Activated T-helper 17 cell treated with anti-CD3 and anti-CD28 coated beads, Interleukin-2, amount 50 U/mL, for 72 hours (primary cell): ENCODE measurements at regions not wholly inside any gene's neighbourhood (a gene's known extent, or its start where the extent isn't known, plus 50 kb on each side); places are given as distances from the start of the nearest gene placed in this dataset.

Experiments used
- ATAC-seq: fragments of 150-1000 bp; cut with Tn5 transposase; replicated peaks from 2 replicates; pipeline ENCODE4 v1.10.0; 2021; ENCODE audit warnings: mild to moderate bottlenecking, moderate library complexity
- H3K27ac Mint-ChIP-seq: one replicate; pipeline ENCODE4 v1.8.0; 2022; ENCODE audit warnings: mixed read lengths
- H3K27me3 Mint-ChIP-seq: one replicate; pipeline ENCODE4 v1.8.0; 2022; ENCODE audit warnings: mixed read lengths
- H3K36me3 Mint-ChIP-seq: one replicate; pipeline ENCODE4 v1.8.0; 2022; ENCODE audit warnings: low read depth, mild to moderate bottlenecking, mixed read lengths
- H3K4me1 Mint-ChIP-seq: one replicate; pipeline ENCODE4 v1.8.0; 2022; ENCODE audit warnings: mixed read lengths
- H3K4me3 Mint-ChIP-seq: one replicate; pipeline ENCODE4 v1.8.0; 2022; ENCODE audit warnings: mild to moderate bottlenecking, mixed read lengths
- H3K9me3 Mint-ChIP-seq: one replicate; pipeline ENCODE4 v1.8.0; 2022; ENCODE audit warnings: mixed read lengths

DNA sequence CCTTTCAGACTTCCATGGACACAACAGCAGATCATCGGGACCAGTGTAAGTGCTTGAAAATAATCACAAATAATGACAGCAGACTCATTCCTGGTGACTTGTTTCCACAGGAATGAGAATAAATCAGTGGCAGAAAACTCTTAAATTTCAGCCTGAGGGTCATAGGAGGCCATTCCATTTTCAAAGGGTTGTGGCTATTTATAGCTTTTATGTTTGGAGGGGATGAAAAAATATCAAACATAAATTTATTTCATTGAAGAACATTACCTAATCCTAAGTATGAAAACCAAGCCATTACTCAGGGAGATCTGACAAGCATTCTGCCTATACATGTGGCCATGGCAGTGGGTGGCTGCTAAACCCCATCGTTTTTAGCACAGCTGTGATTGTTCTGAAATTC, 173.6 kb upstream of the CNR1 start:
- no peak overlapping the region for H3K4me3 Mint-ChIP-seq
- H3K36me3 Mint-ChIP-seq: no peaks in the 10 kb centered on the region
- H3K9me3 Mint-ChIP-seq: no peaks in the 10 kb centered on the region
- no peak for ATAC-seq
- H3K27ac Mint-ChIP-seq: no peak overlapping the region
- H3K27me3 Mint-ChIP-seq: no peaks in the 10 kb centered on the region
- H3K4me1 Mint-ChIP-seq: no peaks in the 10 kb centered on the region

DNA sequence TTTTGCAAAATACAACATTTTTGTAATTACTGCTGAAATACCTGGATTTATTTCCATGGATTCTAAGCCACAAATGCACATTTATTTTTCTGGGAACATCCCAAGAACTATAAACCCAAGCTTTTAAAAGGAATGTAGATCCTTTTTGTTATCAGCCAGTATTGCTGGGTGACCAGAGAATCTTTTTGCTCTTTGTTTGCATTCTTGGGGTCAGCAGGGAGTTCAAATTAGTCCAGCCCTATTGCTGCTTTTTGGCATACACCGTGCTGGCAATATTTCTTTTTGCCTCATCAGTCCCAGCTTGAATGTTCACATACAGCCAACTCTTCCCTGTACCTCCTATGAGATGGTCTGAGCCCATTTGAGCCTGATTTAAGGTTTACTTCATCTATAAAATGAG, 155.2 kb upstream of the CNR1 start:
- peaks cover 31% of the 10 kb centered on the region for H3K27me3 Mint-ChIP-seq
- H3K27ac Mint-ChIP-seq: no peak overlapping the region
- no peaks in the 10 kb centered on the region for H3K36me3 Mint-ChIP-seq
- H3K9me3 Mint-ChIP-seq: no peaks in the 10 kb centered on the region
- no peak for ATAC-seq
- H3K4me3 Mint-ChIP-seq: no peak overlapping the region
- H3K4me1 Mint-ChIP-seq: no peaks in the 10 kb centered on the region

DNA sequence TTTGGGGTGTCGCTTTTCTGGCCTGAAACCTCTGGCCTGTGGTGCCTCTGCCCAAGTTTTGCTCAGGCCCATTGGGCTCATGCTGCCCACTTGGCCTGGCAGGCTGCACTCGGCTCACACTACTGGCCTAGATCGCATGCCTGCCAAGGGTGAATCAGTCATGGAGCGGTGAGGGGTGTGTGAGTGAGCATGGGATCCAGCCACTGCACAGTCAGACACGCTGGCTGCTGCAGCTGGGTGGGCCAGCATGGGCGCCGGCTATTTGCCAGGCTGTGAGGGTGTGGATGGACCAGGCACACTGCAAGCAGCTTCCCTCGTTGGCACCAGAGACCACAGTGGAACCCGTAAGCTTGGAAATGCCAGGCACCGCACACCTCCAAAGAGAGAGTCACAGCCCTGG, 145.4 kb upstream of the CNR1 start:
- Mint-ChIP-seq H3K36me3 (no peaks in the 10 kb centered on the region), H3K27me3 (peaks cover 18% of the 10 kb centered on the region), H3K4me3 (no peak overlapping the region), H3K27ac (no peak overlapping the region), H3K4me1 (no peaks in the 10 kb centered on the region), H3K9me3 (no peaks in the 10 kb centered on the region)
- no peak for ATAC-seq

DNA sequence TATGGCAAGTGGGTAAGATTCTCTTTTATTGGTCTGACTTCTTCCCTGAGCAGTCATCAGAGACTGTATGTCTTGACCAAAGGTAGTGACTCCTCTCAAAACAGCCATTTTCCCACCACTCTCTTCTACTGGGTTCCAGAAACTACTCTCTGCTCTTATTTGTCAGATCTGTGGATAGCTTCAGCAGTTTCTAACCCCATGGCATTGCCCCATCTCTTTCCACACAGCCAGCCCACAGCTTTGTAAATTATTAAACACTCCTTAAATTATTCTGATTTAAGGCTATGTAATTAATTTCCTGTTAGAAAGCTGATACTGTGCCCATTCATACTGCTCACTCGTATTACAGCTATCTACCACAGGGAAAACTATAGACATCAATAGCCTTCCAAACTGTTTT, 138.4 kb upstream of the CNR1 start:
- Mint-ChIP-seq H3K4me1 (no peaks in the 10 kb centered on the region), H3K27me3 (peaks cover 13% of the 10 kb centered on the region), H3K36me3 (no peaks in the 10 kb centered on the region), H3K9me3 (no peaks in the 10 kb centered on the region), H3K27ac (no peak overlapping the region), H3K4me3 (no peak overlapping the region)
- ATAC-seq: no peak

DNA sequence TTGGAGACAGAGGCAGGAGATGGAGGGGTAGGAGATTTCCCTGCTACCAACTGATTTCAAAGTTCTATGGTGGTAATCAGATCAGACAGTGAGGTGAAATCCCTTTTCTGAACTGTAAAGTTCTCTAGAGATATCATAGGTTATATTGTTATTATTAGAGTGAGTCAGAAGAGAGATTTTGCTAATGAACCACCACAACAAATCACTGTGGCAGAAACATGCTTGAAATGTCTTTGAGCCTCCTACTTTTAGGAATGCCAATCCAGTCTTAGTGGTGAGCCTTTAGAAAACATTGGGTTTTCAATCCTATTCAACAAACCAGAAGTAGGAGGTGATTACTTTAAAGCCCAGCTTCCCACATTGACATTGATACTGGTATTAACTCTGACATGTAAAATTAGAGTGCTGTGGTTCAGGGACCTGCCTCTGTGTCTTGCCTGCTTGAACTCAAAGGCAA, 136.7 kb upstream of the CNR1 start:
- Mint-ChIP-seq H3K4me3 (no peak overlapping the region), H3K9me3 (no peaks in the 10 kb centered on the region), H3K27me3 (peaks cover 6% of the 10 kb centered on the region), H3K27ac (no peak overlapping the region), H3K4me1 (no peaks in the 10 kb centered on the region), H3K36me3 (no peaks in the 10 kb centered on the region)
- no peak for ATAC-seq

DNA sequence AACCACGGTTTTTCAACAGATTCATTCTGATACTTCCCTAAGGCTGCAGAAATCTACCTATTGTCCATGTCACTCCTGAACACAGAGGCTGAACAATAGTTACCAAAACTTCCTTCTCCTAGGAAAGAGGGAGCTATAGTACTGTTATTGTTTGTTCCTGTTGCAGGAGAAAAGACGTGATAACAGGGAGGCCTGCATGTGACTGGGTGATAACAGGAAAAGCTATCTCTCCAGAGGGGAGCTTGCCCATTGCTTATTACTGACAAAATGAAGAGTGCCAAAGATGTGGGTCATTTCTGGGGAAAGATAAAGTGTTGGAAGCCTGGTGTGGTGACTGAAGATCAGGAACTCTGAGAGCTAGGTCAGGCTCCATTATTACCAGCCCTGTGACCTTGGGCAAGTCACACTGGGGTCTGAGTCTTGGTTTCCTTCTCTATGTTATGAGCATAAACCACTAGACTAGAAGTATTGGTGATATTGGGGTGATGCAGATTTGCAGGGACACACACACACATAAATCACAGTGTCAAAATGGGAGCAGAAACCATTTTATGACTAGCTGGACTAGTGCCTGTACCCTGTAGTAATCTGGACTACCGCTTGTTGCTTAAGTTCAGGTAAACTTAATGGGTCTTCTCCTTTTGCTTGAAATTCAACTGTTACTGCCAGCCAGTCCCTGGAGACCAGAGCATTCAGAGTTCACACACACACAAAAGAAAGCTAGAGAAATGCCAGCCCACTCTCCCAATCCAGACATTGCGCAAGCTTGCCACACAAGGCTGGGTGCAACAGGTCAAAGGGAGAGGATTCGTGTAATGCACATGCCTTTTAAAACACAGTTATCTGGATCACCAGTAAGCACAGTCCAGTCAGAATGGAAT, 136.0 kb upstream of the CNR1 start:
- Mint-ChIP-seq H3K4me3 (no peak overlapping the region), H3K36me3 (no peaks in the 10 kb centered on the region), H3K27ac (no peak overlapping the region), H3K9me3 (no peaks in the 10 kb centered on the region), H3K27me3 (peaks cover 6% of the 10 kb centered on the region), H3K4me1 (no peaks in the 10 kb centered on the region)
- no peak for ATAC-seq

DNA sequence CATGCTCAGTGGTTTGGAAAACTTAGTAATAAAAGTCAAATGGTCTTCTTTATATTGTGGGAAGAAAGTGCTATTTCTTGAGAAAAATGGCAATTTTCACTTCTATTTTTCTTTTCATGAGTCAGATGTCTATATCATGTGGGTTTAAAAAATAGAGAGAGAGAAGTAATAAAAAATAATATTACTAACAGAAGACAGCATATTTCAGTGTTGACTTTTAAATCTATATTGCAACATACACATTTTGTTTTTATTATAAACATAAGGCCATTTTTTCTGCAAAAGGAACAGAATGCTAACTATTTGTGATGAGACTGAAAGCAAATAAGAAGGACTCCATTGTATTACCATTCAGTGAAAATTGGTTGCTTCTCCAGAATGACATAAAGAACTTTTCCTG, 135.1 kb upstream of the CNR1 start:
- no peaks in the 10 kb centered on the region for H3K4me1 Mint-ChIP-seq
- H3K9me3 Mint-ChIP-seq: no peaks in the 10 kb centered on the region
- H3K4me3 Mint-ChIP-seq: no peak overlapping the region
- peaks cover 6% of the 10 kb centered on the region for H3K27me3 Mint-ChIP-seq
- no peaks in the 10 kb centered on the region for H3K36me3 Mint-ChIP-seq
- no peak for ATAC-seq
- no peak overlapping the region for H3K27ac Mint-ChIP-seq

DNA sequence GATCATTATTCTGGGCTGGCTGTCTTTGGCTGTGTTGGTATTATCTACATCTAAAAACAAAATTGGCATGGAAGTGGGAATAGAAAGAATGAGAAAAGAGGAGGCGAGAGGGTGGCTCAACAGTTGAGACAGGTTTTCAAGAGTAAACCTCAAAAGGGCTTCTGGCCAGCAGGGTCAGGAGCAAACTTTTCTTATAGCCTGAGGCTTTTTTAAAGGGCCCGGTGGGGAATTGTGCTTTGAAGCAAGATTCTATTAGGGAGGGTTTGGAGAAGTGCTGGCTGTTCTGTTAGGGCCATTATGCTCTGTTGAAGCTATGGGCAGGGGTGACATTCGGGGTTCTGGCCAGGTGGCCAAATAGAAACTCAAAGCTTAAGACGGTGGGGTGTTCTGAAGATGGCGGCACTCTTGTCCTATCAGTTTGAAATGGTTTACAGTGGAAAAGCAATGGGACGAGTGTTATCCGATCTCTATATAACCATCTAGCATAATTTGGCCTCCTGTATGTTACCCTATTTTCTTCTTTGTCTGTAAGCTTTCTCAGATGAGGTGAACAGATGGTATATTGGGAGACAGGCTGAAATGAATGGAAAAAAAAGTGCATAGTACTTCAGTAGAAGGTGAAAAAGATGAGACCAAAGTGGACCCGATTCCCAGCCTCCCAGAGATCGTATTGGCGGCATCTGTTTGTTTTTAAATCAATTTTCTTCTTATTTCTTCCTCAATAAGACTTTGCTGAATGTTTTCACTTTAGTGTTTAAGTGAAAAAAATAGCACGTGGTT, 132.1 kb upstream of the CNR1 start:
- H3K36me3 Mint-ChIP-seq: no peaks in the 10 kb centered on the region
- H3K4me1 Mint-ChIP-seq: no peaks in the 10 kb centered on the region
- peaks cover 5% of the 10 kb centered on the region for H3K27me3 Mint-ChIP-seq
- H3K27ac Mint-ChIP-seq: no peak overlapping the region
- H3K9me3 Mint-ChIP-seq: no peaks in the 10 kb centered on the region
- ATAC-seq: no peak
- no peak overlapping the region for H3K4me3 Mint-ChIP-seq

DNA sequence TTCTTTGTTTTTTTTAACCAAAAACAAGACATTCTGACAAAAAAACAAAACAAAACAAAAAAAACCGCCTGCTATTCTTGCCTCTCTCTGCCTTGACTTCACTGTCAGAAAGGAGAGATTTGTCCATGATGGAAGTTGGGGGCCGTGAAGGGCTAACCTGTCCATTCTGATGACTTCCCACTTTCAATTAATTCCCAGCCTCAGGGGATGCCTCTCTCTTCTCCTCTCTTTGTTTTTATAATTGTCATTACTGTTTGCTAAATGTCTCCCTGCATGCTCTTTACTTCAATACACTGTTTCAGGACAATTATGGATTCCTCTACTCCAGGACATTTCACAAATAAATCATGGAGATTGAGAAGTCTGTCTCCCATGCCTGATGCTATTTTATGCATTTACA, 130.5 kb upstream of the CNR1 start:
- Mint-ChIP-seq H3K27ac (no peak overlapping the region), H3K4me1 (no peaks in the 10 kb centered on the region), H3K9me3 (no peaks in the 10 kb centered on the region), H3K27me3 (peaks cover 8% of the 10 kb centered on the region), H3K4me3 (no peak overlapping the region), H3K36me3 (no peaks in the 10 kb centered on the region)
- no peak for ATAC-seq

DNA sequence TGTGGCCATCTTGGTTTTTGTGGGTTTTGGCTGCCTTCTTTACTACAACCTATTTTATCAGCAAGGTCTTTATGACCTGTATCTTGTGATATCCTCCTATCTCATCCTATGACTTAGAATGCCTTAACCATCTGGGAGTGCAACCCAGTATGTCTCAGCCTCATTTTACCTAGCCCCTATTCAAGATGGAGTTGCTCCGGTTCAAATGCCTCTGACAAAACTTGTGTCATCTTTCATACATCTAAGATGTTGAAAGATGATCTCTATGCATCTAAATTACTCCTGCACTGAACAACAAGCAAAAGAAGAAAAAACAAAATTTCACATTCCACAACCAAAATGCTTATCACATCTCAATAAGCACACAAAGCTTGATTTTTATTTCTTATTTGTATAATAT, 129.5 kb upstream of the CNR1 start:
- H3K9me3 Mint-ChIP-seq: peaks cover 3% of the 10 kb centered on the region
- H3K4me1 Mint-ChIP-seq: no peaks in the 10 kb centered on the region
- ATAC-seq: no peak
- H3K36me3 Mint-ChIP-seq: no peaks in the 10 kb centered on the region
- no peak overlapping the region for H3K4me3 Mint-ChIP-seq
- no peak overlapping the region for H3K27ac Mint-ChIP-seq
- peaks cover 13% of the 10 kb centered on the region for H3K27me3 Mint-ChIP-seq

DNA sequence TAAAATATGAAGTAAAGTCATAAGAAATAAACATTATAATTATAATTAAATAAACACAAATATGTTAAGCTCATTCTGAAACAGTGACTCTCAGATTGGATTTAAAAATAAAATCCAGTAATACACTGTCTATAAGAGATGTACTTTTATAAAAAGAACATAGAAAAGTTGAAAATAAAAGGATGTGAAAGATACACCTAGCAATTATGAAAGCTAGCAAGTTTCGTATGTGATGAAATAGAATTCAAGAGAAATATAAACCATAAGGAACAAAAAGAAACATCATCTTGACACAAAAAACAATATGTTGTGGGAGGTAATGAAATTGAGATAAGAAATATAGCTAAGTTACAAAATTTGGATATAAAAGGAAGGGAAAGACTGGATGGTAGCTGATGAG, 128.6 kb upstream of the CNR1 start:
- H3K36me3 Mint-ChIP-seq: no peaks in the 10 kb centered on the region
- H3K27ac Mint-ChIP-seq: no peak overlapping the region
- H3K4me3 Mint-ChIP-seq: no peak overlapping the region
- no peaks in the 10 kb centered on the region for H3K4me1 Mint-ChIP-seq
- H3K27me3 Mint-ChIP-seq: peaks cover 15% of the 10 kb centered on the region
- H3K9me3 Mint-ChIP-seq: peaks cover 5% of the 10 kb centered on the region
- no peak for ATAC-seq

DNA sequence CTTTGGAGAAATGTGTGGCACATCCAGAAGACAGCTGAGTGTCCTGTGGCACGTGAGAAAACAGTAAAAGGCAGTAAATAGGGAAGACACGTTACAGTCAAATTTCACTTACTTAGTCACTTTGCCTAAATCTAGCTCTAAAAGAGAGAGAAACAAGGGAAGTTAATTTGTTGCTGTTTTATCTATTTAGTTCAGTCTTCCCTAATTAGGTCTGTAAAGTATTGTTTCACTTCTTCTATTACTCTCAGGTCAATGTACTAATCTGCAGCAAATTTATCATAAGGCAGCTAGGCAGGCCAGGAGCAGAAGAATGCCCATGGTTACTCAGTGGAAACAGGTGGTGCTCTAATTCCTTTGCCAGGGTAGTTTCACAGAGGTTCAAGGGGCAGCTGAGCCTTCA, 124.3 kb upstream of the CNR1 start:
- H3K27ac Mint-ChIP-seq: no peak overlapping the region
- ATAC-seq: no peak
- H3K4me1 Mint-ChIP-seq: no peaks in the 10 kb centered on the region
- H3K9me3 Mint-ChIP-seq: peaks cover 12% of the 10 kb centered on the region
- H3K4me3 Mint-ChIP-seq: no peak overlapping the region
- peaks cover 28% of the 10 kb centered on the region for H3K27me3 Mint-ChIP-seq
- H3K36me3 Mint-ChIP-seq: no peaks in the 10 kb centered on the region

DNA sequence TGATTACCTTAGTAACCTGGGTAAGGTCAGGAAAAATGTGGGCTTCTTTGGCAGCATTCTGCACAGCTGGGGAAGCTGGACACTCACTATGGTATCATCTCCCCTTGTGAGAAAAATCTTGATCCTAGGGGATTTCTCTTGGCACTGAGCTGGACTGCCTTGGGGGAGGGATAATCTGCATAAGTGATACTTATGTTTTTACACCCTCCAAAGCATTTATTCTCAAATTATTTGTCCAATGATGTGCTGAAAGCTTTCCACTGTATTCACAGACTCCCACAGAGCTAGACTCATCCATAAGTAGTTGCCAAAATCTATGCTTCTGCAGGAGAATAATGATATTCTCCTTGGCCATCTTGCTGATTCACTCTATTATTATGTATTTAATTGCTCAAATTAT, 121.5 kb upstream of the CNR1 start:
- Mint-ChIP-seq H3K4me3 (no peak overlapping the region), H3K4me1 (no peaks in the 10 kb centered on the region), H3K36me3 (no peaks in the 10 kb centered on the region), H3K27me3 (peaks cover 30% of the 10 kb centered on the region), H3K9me3 (peaks cover 12% of the 10 kb centered on the region), H3K27ac (no peak overlapping the region)
- no peak for ATAC-seq

DNA sequence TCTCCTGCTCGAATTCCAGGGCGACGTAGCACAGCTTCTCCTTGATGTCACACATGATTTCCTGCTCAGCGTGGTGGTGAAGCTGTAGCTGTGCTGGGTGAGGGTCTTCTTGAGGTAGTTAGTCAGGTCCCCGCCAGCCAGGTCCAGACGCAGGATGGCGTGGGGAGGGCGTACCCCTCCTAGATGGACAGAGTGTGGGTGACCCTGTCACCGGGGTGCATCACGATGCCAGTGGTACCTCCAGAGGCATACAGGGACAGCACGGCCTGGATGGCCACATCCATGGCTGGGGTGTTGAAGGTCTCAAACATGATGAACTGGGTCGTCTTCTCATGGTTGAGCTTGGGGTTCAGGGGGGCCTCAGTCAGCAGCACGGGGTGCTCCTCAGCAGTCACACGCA, 110.2 kb upstream of the CNR1 start:
- no peaks in the 10 kb centered on the region for H3K36me3 Mint-ChIP-seq
- no peak overlapping the region for H3K4me3 Mint-ChIP-seq
- no peaks in the 10 kb centered on the region for H3K4me1 Mint-ChIP-seq
- H3K9me3 Mint-ChIP-seq: no peaks in the 10 kb centered on the region
- H3K27me3 Mint-ChIP-seq: peaks cover 5% of the 10 kb centered on the region
- no peak for ATAC-seq
- H3K27ac Mint-ChIP-seq: no peak overlapping the region

DNA sequence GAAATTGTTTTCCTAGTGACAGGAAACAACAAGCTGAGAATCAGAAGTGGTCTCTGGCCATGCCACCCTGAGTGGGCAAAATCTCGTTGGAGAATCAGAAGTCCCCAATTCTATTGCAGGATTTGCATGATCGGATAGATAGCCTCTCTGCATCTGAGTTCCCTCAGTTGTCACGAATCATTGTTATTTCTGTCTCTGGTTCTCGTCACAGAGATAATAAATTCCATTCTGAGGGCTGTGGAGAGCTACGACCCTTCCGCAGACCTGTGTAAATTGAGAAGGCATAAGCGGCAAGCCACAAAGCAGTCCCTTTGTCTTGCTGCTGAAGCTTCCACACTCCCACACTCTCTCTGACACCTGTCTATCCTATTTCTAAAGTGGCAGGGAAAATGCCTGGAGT, 102.4 kb upstream of the CNR1 start:
- H3K9me3 Mint-ChIP-seq: no peaks in the 10 kb centered on the region
- no peaks in the 10 kb centered on the region for H3K36me3 Mint-ChIP-seq
- no peaks in the 10 kb centered on the region for H3K4me1 Mint-ChIP-seq
- H3K27me3 Mint-ChIP-seq: peaks cover 21% of the 10 kb centered on the region
- H3K4me3 Mint-ChIP-seq: no peak overlapping the region
- no peak for ATAC-seq
- H3K27ac Mint-ChIP-seq: no peak overlapping the region
